CD4-positive, alpha-beta memory T cell (primary cell): ENCODE measurements at regions not wholly inside any gene's neighbourhood (a gene's known extent, or its start where the extent isn't known, plus 50 kb on each side); places are given as distances from the start of the nearest gene placed in this dataset.

Experiments used
- CTCF ChIA-PET: fragments of 350-600 bp; sonication (Branson Sonifier 250); formaldehyde crosslinking; loops from one replicate; lab custom pipeline; 2021; ENCODE audit warnings: inconsistent platforms; ENCODE audit not compliant: partially characterized antibody; lab: Charles Lee
- POLR2A ChIA-PET: fragments of 350-600 bp; sonication (Branson Sonifier 250); formaldehyde crosslinking; loops from one replicate; lab custom pipeline; 2021; ENCODE audit not compliant: partially characterized antibody; lab: Charles Lee
- DNase-seq, 5 donors: peaks; one replicate each; pipeline versions ENCODE4 v3.0.0 to v3.0.0-alpha.2; 2020 to 2022; ENCODE audit warnings: mixed read lengths in 1 of 5
- H3K27ac ChIP-seq: one replicate; pipeline ENCODE4 v1.7.0; 2013; ENCODE audit warnings: low read depth, low read length
- H3K27me3 ChIP-seq: 2 replicates; pipeline ENCODE4 v1.7.0; 2013; ENCODE audit warnings: mild to moderate bottlenecking, low read length, moderate library complexity; ENCODE audit not compliant: insufficient read depth
- H3K36me3 ChIP-seq: 2 replicates; pipeline ENCODE4 v1.7.0; 2013; ENCODE audit warnings: mild to moderate bottlenecking, low read length, moderate library complexity; ENCODE audit not compliant: insufficient read depth
- H3K4me1 ChIP-seq: 2 replicates; pipeline ENCODE4 v1.7.0; 2013; ENCODE audit warnings: mild to moderate bottlenecking, low read length, moderate library complexity; ENCODE audit not compliant: insufficient read depth
- H3K4me3 ChIP-seq, 2 donors: one replicate each; pipeline ENCODE4 v1.7.0; 2013; ENCODE audit warnings: low read length in 2 of 2, mild to moderate bottlenecking in 1 of 2
- H3K9me3 ChIP-seq, 2 donors: one replicate each; pipeline ENCODE4 v1.7.0; 2013; ENCODE audit warnings: low read length in 2 of 2, control low read depth in 1 of 2; ENCODE audit not compliant: control insufficient read depth in 1 of 2
- H3K27ac Mint-ChIP-seq, 7 donors: one replicate each; pipeline ENCODE4 v1.8.0; 2020 to 2021; ENCODE audit warnings: mixed read lengths in 7 of 7, mild to moderate bottlenecking in 6 of 7, inconsistent platforms in 3 of 7, moderate library complexity in 3 of 7
- H3K27me3 Mint-ChIP-seq, 2 donors: one replicate each; pipeline ENCODE4 v1.8.0; 2020 to 2021; ENCODE audit warnings: mixed read lengths in 2 of 2
- H3K36me3 Mint-ChIP-seq, 2 donors: one replicate each; pipeline ENCODE4 v1.8.0; 2020 to 2021; ENCODE audit warnings: mixed read lengths in 2 of 2, inconsistent platforms in 1 of 2, mild to moderate bottlenecking in 1 of 2
- H3K4me1 Mint-ChIP-seq, 4 donors: one replicate each; pipeline ENCODE4 v1.8.0; 2020 to 2021; ENCODE audit warnings: mixed read lengths in 4 of 4, mild to moderate bottlenecking in 1 of 4
- H3K4me3 Mint-ChIP-seq, 8 donors: one replicate each; pipeline ENCODE4 v1.8.0; 2020 to 2021; ENCODE audit warnings: mixed read lengths in 8 of 8, mild to moderate bottlenecking in 7 of 8, moderate library complexity in 6 of 8, inconsistent platforms in 3 of 8
- H3K9me3 Mint-ChIP-seq, 8 donors: one replicate each; pipeline ENCODE4 v1.8.0; 2020 to 2021; ENCODE audit warnings: mixed read lengths in 8 of 8, mild to moderate bottlenecking in 5 of 8, inconsistent platforms in 3 of 8, moderate library complexity in 1 of 8
- intact Hi-C: fragments of 100-400 bp; cut with micrococcal nuclease; formaldehyde crosslinking; loops from one replicate; pipeline ENCODE4 v1.15.1; 2023

- ChIA-PET POLR2A (no interaction called here), CTCF (no interaction called here)
- Histone ChIP-seq H3K27me3 (no peaks in the 10 kb centered on the region), H3K36me3 (no peaks in the 10 kb centered on the region), H3K4me1 (no peaks in the 10 kb centered on the region), H3K4me3 (no peak overlapping the region), H3K9me3 (no peaks in the 10 kb centered on the region), H3K27ac (no peak overlapping the region)
- Mint-ChIP-seq H3K27me3 (peaks cover 4 to 9% of the 10 kb centered on the region in 2 donors), H3K4me1 (no peaks in the 10 kb centered on the region), H3K27ac (no peak overlapping the region), H3K9me3 (no peaks in the 10 kb centered on the region), H3K36me3 (no peaks in the 10 kb centered on the region), H3K4me3 (no peak overlapping the region)
- intact Hi-C loops = no loop called here
- no peak for DNase-seq
These were observed 101.6 kb upstream of the LINGO1 start for GRCh38 chr15:77734306-77734705.

GRCh38 chr15:77733579-77734300 is 101.0 kb upstream of the LINGO1 start:
- intact Hi-C loops = no loop called here

GRCh38 chr15:77732514-77733335 is 100.0 kb upstream of the LINGO1 start:
- Mint-ChIP-seq H3K4me3 (no peak overlapping the region), H3K4me1 (no peaks in the 10 kb centered on the region), H3K27me3 (peaks cover 4 to 9% of the 10 kb centered on the region in 2 donors), H3K36me3 (no peaks in the 10 kb centered on the region), H3K27ac (no peak overlapping the region), H3K9me3 (no peaks in the 10 kb centered on the region)
- no peak overlapping the region for H3K4me3 ChIP-seq
- DNase-seq = no peak
- no peaks in the 10 kb centered on the region for H3K9me3 ChIP-seq
- ChIA-PET CTCF (no interaction called here), POLR2A (no interaction called here)
- H3K4me1 ChIP-seq = no peaks in the 10 kb centered on the region
- H3K36me3 ChIP-seq = no peaks in the 10 kb centered on the region
- no peaks in the 10 kb centered on the region for H3K27me3 ChIP-seq
- intact Hi-C loops = no loop called here
- H3K27ac ChIP-seq = no peak overlapping the region

More at GRCh38 chr15:77733579-77734300, 101.0 kb upstream of the LINGO1 start:
- Mint-ChIP-seq H3K36me3 (no peaks in the 10 kb centered on the region), H3K27me3 (peaks cover 4 to 9% of the 10 kb centered on the region in 2 donors), H3K27ac (no peak overlapping the region), H3K9me3 (no peaks in the 10 kb centered on the region), H3K4me1 (no peaks in the 10 kb centered on the region), H3K4me3 (no peak overlapping the region)
- Histone ChIP-seq H3K27me3 (no peaks in the 10 kb centered on the region), H3K36me3 (no peaks in the 10 kb centered on the region), H3K4me1 (no peaks in the 10 kb centered on the region), H3K27ac (no peak overlapping the region), H3K4me3 (no peak overlapping the region), H3K9me3 (no peaks in the 10 kb centered on the region)
- ChIA-PET POLR2A (no interaction called here), CTCF (no interaction called here)
- no peak for DNase-seq

GRCh38 chr15:77731945-77732344 is 99.2 kb upstream of the LINGO1 start:
- Histone ChIP-seq H3K9me3 (no peaks in the 10 kb centered on the region), H3K36me3 (no peaks in the 10 kb centered on the region), H3K4me1 (no peaks in the 10 kb centered on the region), H3K4me3 (no peak overlapping the region), H3K27me3 (no peaks in the 10 kb centered on the region), H3K27ac (no peak overlapping the region)
- DNase-seq = no peak
- H3K9me3 Mint-ChIP-seq = no peaks in the 10 kb centered on the region
- no peaks in the 10 kb centered on the region for H3K4me1 Mint-ChIP-seq
- H3K27ac Mint-ChIP-seq = no peak overlapping the region
- intact Hi-C loops = no loop called here
- no peaks in the 10 kb centered on the region for H3K36me3 Mint-ChIP-seq
- no peak overlapping the region for H3K4me3 Mint-ChIP-seq
- H3K27me3 Mint-ChIP-seq = peaks cover 4 to 5% of the 10 kb centered on the region in 2 donors
- ChIA-PET POLR2A (no interaction called here), CTCF (no interaction called here)

GRCh38 chr15:77731067-77731466 is 98.4 kb upstream of the LINGO1 start:
- no peaks in the 10 kb centered on the region for H3K27me3 ChIP-seq
- H3K9me3 Mint-ChIP-seq = no peaks in the 10 kb centered on the region
- POLR2A ChIA-PET = no interaction called here

GRCh38 chr15:77727635-77728304 is 95.1 kb upstream of the LINGO1 start:
- Mint-ChIP-seq H3K27ac (no peak overlapping the region), H3K4me1 (no peaks in the 10 kb centered on the region), H3K36me3 (no peaks in the 10 kb centered on the region), H3K27me3 (peaks cover 0 to 2% of the 10 kb centered on the region in 2 donors), H3K4me3 (no peak overlapping the region), H3K9me3 (no peaks in the 10 kb centered on the region)
- no peak overlapping the region for H3K27ac ChIP-seq
- H3K4me1 ChIP-seq = no peaks in the 10 kb centered on the region
- CTCF ChIA-PET = no interaction called here
- POLR2A ChIA-PET = no interaction called here
- no peak for DNase-seq
- no peak overlapping the region for H3K4me3 ChIP-seq
- no peaks in the 10 kb centered on the region for H3K27me3 ChIP-seq
- intact Hi-C loops = no loop called here
- H3K36me3 ChIP-seq = no peaks in the 10 kb centered on the region
- H3K9me3 ChIP-seq = no peaks in the 10 kb centered on the region

More at GRCh38 chr15:77731067-77731466, 98.4 kb upstream of the LINGO1 start:
- no peak for DNase-seq
- Mint-ChIP-seq H3K27me3 (peaks cover 2 to 5% of the 10 kb centered on the region in 2 donors), H3K27ac (no peak overlapping the region), H3K36me3 (no peaks in the 10 kb centered on the region), H3K4me3 (no peak overlapping the region), H3K4me1 (no peaks in the 10 kb centered on the region)
- no peak overlapping the region for H3K4me3 ChIP-seq
- H3K36me3 ChIP-seq = no peaks in the 10 kb centered on the region
- no peak overlapping the region for H3K27ac ChIP-seq
- intact Hi-C loops = no loop called here
- CTCF ChIA-PET = no interaction called here
- no peaks in the 10 kb centered on the region for H3K4me1 ChIP-seq
- H3K9me3 ChIP-seq = no peaks in the 10 kb centered on the region

GRCh38 chr15:77724715-77725114 is 92.0 kb upstream of the LINGO1 start:
- no peaks in the 10 kb centered on the region for H3K4me1 Mint-ChIP-seq
- H3K9me3 Mint-ChIP-seq = no peaks in the 10 kb centered on the region
- H3K4me1 ChIP-seq = no peaks in the 10 kb centered on the region
- H3K27me3 Mint-ChIP-seq = peaks cover 3 to 4% of the 10 kb centered on the region in 2 donors
- ChIA-PET POLR2A (no interaction called here), CTCF (no interaction called here)
- no peak overlapping the region for H3K4me3 Mint-ChIP-seq
- no peak overlapping the region for H3K27ac Mint-ChIP-seq
- no peaks in the 10 kb centered on the region for H3K36me3 Mint-ChIP-seq
- intact Hi-C loops = no loop called here
- no peaks in the 10 kb centered on the region for H3K27me3 ChIP-seq
- DNase-seq = no peak
- H3K36me3 ChIP-seq = no peaks in the 10 kb centered on the region
- no peaks in the 10 kb centered on the region for H3K9me3 ChIP-seq
- H3K27ac ChIP-seq = no peak overlapping the region
- H3K4me3 ChIP-seq = no peak overlapping the region
